CMK (cell line): ENCODE measurements at regions not wholly inside any gene's neighbourhood (a gene's known extent, or its start where the extent isn't known, plus 50 kb on each side); places are given as distances from the start of the nearest gene placed in this dataset.
"Not testable (repeated sequence)": the region's sequence is repeated elsewhere in the genome, so short reads cannot be mapped to it uniquely, and the experiment has no call there.

Source experiments
- DNase-seq: peaks from one replicate; pipeline ENCODE4 v3.0.0-alpha.2; 2010; ENCODE audit warnings: low read depth

- DNase-seq: no peak
Observed at GRCh38 chr21:19076031-19076430, 672.4 kb upstream of the TMPRSS15 start.

DNA sequence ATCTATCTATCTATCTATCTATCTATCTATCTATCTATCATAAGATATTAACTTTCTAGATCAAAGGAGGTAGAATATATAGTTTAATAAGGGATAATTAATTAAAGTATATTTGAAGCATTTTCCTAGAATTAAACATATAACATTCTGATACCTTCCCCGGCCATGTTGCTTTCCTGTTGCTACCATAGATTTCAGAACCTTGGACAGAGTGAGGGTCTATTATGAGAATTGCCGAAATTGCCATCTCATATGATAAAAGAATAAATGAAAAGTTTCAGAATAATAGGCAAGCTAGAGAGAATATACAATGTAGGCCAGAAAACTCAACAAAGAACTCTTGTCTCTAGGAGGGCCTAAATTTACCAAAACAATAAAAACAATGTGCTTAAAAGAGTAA lies 706.1 kb upstream of the TMPRSS15 start:
- no peak for DNase-seq

DNA sequence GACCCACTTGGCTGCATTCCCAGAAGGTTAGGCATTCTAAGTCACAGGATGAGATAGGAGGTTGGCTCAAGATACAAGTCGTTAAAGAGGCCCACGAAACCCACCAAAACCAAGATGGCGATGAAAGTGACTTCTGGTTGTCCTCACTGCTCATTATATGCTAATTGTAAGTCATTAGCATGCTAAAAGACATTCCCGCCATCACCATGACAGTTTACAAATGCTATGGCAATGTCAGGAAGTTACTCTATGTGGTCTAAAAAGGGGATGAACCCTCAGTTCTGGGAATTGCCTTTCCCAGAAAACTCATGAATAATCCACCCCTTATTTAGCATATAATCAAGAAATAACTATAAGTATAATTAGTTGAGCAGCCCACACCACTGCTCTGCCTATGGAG lies 715.7 kb upstream of the TMPRSS15 start:
- not testable (repeated sequence) for DNase-seq

DNA sequence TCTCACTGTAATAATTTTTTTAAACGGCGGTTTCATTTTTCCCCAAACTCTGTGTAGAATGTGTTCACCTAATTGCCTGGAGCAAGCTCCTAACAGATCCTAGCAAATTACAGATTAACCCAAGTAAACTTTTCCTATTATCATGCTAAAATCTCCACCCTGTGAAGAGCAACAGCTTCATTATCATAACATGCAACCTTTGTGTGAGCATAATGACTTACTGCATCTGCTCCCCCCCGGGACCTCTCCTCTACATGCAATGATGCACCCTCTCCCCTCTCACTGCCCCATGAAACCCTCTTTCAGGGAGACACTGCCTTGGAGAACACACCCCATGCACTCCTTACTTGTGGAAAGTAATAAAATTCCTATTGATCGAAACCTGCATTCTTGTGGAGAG lies 717.0 kb upstream of the TMPRSS15 start:
- no peak for DNase-seq

DNA sequence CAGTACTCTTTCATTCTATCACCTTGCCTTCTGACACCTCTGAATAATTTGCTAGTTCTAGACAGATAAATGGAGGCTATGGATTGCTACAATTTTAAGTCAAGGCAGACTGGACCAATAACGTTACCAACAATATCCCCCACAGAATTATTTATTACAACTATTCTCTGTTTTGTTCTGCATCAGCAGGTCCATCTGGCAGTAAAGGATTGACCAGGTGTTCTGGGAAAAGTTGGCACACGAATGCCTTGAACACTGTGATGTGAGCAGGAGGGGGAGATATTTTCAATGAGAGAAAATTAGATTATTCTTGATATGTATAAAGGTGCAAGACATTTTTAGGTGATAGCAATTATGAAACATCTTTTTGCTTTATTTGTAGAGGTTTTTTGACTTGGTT lies 718.8 kb upstream of the TMPRSS15 start:
- DNase-seq: no peak

GRCh38 chr21:19123053-19123452 lies 719.5 kb upstream of the TMPRSS15 start:
- no peak for DNase-seq

- DNase-seq: no peak
Observed at GRCh38 chr21:19123525-19123924, 719.9 kb upstream of the TMPRSS15 start.

DNA sequence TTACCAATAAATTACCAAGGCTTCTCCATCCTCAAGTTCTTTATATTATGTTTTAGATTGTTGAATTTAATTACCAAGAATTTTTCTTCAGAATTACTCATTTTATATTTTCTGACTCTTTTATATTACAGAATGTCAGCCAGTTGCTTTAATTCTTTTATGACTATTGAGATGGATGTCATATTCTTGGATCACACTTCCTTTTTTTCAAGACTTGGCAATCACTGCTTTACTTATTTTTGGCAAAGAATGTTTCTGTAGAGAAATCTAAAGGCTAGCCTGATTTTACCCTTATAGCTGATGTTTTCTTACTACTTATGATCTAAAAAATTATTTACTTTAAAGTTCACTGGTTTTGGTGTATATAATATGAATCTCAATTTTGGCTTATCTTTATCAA lies 721.1 kb upstream of the TMPRSS15 start:
- DNase-seq: no peak

GRCh38 chr21:19130379-19131028 lies 726.9 kb upstream of the TMPRSS15 start:
- no peak for DNase-seq

- no peak for DNase-seq
Observed at GRCh38 chr21:19141511-19141910, 737.9 kb upstream of the TMPRSS15 start.

GRCh38 chr21:19145682-19146293 lies 742.2 kb upstream of the TMPRSS15 start:
- no peak for DNase-seq

DNA sequence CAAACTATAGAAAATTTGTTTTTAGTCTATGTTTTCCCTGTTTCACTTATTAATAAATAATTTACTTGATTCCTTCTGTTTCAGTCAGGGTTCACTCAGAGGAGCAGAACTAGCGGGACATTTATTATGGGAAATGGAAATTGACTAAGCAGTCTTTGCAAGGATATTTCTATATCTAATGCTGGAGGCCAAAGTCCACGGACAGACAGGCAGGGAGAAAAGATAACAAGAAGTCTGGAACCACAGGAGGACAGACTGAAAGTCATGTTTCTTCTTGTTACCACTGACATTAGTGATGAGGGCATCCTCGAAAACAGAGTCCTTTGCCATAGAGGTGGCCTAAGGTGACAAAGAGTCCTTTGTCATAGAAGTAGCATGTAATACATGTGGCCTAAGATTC lies 744.5 kb upstream of the TMPRSS15 start:
- no peak for DNase-seq

DNA sequence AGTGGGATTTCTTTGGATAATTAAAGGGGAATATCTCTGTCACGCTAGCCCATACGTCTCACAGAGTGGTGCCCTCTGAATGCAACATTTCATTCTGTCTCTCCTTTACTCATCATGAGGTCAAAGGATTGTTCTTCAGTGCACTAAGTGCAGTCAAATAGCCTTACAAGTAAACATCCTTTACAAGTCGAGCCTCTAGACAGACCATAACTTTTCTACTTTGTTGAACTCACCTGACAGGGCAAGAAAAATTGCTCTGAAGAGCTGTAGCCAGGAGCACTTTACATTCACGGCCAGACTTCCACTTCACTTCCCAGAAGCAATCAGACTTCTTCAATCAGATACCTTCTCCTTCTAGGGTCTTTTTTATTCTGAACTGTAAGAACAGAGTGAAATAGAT lies 768.0 kb upstream of the TMPRSS15 start:
- DNase-seq: no peak

DNA sequence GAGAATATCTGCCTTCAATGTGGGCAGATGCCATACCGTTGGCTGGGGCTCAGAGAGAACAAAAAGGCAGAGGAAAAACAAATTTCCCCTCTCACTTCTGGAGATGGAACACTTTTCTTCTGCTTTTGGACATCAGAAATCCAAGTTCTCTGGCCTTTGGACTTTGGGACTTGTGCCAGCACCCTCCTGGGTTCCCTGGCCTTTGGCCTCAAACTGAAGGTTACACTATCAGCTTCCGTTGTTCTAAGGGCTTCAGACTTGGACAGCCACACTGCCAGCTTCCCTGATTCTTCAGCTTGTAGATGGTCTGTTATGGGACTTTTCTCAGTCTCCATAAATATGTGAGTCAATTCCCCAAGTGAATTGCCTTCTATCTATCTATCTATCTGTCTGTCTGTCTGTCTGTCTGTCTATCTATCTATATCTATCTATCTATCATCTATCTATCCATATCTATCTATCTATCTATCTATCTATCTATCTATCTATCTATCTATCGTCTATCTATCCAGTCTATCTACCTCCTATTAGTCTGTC lies 778.1 kb upstream of the TMPRSS15 start:
- no peak for DNase-seq

DNA sequence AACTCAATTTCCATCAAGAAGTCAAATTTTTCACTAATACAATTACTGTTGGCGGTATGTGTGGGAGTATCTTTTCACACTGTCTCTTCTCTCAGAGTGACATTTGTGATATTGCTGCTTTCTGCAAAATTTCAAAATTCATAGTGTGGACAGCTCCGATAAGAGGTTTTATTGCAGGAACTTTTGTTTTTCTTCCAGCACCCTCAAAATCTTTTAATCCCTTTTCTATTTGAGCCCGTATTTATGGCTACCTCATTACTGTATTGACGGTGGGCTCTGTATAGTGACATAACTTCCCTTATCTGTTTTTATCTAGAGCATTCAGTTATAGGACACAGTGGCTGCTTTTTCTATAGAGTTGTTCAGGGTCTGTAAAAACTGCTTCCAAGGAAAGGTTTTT lies 794.4 kb upstream of the TMPRSS15 start:
- no peak for DNase-seq

- no peak for DNase-seq
Observed at GRCh38 chr21:19198801-19199200, 795.2 kb upstream of the TMPRSS15 start.

DNA sequence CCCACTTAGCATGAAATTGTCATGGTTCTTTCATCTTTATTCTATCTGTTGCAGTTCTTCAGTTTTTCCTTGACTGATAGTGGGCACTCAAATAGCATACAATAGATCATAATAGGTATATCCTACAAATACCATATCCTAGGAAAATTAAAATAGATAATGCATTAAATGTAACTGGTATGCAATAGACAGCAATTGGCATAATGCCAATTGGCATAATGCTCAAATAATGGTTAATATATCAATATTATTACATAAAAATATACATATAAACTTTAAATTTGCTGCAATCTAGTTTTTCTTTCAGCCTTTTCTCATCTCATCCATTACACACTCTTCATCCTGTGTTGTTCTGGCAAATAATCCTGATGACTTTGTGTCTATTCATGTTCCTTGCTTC lies 814.6 kb upstream of the TMPRSS15 start:
- DNase-seq: no peak

DNA sequence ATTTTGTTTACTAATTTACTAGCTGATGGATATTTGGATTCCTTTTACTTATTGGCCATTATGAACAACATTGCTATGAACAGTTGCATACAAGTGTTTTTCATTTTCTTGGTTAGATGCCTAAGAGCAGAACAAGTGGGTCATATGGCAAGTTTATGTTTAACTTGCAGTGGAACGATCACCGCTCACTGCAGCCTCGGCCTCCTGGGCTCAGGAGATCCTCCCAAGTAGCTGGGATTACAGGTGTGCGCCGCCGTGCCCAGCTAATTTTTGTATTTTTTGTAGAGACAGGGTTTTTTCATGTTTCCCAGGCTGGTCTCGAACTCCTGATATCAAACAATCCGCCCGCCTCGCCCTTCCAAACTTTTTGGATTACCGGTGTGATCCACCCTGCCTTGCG lies 820.5 kb upstream of the TMPRSS15 start:
- DNase-seq: no peak

DNA sequence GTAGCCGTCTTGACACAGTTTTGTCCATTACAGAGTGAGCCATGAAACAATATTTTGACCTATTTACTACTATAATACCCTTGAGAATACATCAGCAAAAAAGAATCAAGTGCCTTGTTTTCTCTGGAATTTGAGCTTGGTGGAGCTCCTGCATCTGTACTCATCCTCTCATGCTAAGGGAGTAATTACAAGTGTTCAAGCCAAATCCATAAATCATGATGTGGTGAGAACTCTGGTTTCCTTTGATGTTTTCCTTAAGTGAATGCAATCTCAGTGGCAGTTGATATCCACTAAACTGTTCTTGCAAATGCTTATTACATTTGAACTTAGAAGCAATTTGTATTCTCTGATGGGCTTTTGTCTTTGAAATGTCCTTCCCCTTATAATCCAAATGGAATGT lies 824.6 kb upstream of the TMPRSS15 start:
- no peak for DNase-seq

GRCh38 chr21:19233841-19234240 lies 830.3 kb upstream of the TMPRSS15 start:
- DNase-seq: not testable (repeated sequence)

DNA sequence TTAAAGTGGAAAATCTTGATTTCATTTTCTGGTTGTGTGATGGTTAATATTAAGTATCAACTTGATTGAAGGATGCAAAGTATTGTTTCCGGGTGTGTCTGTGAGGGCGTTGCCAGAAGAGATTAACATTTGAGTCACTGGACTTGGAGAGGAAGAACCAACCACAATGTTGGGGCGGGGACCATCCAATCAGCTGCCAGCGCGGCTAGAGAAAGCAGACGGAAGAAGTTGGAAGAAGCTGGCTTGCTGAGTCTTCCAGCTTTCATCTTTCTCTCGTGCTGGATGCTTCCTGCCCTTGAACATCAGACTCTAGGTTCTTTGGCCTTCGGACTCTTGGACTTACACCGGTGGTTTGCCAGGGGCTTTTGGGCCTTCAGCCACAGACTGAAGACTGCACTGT lies 832.6 kb upstream of the TMPRSS15 start:
- peak; percentile 12 for DNase-seq

DNA sequence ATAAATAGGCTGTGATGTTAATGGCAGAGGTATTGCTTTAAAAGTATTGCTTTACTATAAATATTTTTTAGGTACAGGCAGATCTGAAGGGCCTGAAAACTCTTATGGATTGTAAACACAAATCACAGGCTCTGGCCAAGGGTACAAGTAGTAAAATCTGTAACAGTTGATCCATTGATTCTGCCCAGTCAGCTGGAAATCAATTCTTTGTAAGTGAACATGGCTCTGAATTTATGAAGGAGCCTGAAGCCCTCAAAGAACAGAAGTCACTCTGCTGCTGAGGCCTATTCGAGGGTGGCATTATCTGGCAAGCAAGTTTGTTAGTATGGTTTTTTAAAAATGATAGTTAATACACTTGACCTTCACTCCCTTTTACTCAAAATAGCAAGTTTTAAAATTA lies 834.0 kb upstream of the TMPRSS15 start:
- DNase-seq: no peak

DNA sequence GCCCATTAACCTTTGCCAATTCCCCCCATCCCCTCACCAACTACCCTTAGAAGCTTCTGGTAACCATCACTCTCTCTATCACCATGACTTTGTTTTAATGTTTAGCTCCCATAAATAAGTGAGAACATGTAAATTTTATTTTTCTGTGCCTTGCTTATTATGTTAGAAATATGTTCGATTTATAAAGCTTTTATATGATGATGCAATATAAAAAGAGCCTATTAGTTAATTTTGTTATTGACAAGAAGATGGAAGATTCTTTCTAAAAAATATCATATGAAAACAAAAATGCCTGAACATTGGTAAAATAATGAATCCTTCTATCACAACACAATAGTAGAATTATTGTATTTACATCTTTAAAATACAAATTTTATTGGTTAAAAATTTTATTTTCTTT lies 836.1 kb upstream of the TMPRSS15 start:
- no peak for DNase-seq
